GM21515 (cell line): ENCODE measurements at regions not wholly inside any gene's neighbourhood (a gene's known extent, or its start where the extent isn't known, plus 50 kb on each side); places are given as distances from the start of the nearest gene placed in this dataset.

Source experiments
- ATAC-seq: cut with Tn5 transposase; IDR thresholded peaks from one replicate; pipeline ENCODE4 v1.9.1; 2021; ENCODE audit not compliant: unreplicated experiment

DNA sequence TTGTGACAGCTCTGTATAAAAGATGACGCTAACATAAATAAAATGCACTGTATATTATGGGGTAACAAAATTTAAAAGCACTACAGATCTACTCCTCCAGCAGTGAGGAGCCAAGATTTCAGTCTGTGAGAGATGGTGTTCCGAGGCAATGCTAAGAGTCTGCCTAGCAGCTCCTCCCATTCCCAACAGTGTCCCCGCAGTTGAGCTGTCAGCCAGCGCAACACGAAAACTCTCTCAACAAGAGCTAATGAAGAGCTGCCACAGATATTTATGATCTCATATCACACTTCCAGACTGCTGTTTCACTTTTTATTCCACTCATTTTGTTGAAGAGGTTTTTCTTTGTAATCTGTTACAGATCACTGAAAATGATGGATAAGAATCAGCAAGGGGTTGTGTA lies 53.9 kb upstream of the ESRRG start:
- ATAC-seq = no peak
